Loucy (cell line): ENCODE measurements at regions not wholly inside any gene's neighbourhood (a gene's known extent, or its start where the extent isn't known, plus 50 kb on each side); places are given as distances from the start of the nearest gene placed in this dataset.

Experiments
- H2AFZ ChIP-seq: fragments of 200-600 bp; sonication (generic); 2 replicates; pipeline ENCODE4 v1.6.0; 2016; ENCODE audit warnings: antibody characterized with exemption, mild to moderate bottlenecking, low read length, moderate library complexity
- H3F3A ChIP-seq: fragments of 200-600 bp; 2 replicates; pipeline ENCODE4 v1.6.0; 2016; ENCODE audit warnings: antibody characterized with exemption, low read depth, mild to moderate bottlenecking
- H3K27me3 ChIP-seq: fragments of 200-600 bp; sonication (generic); 2 replicates; pipeline ENCODE4 v1.6.1; 2014; ENCODE audit warnings: low read length, mild to moderate bottlenecking; ENCODE audit not compliant: insufficient read depth, poor library complexity, severe bottlenecking
- H3K36me3 ChIP-seq: fragments of 200-600 bp; sonication (generic); 2 replicates; pipeline ENCODE4 v1.6.1; 2016; ENCODE audit warnings: low read length; ENCODE audit not compliant: insufficient read depth
- H3K4me1 ChIP-seq: fragments of 200-600 bp; sonication (generic); 2 replicates; pipeline ENCODE4 v1.5.1; 2014; ENCODE audit warnings: low read length, mild to moderate bottlenecking; ENCODE audit not compliant: insufficient read depth, poor library complexity, severe bottlenecking
- H3K4me2 ChIP-seq: fragments of 200-600 bp; sonication (generic); 2 replicates; pipeline ENCODE4 v1.6.0; 2014; ENCODE audit warnings: antibody characterized with exemption, low read length, low read depth, mild to moderate bottlenecking; ENCODE audit not compliant: poor library complexity, severe bottlenecking
- H3K4me3 ChIP-seq: fragments of 200-600 bp; sonication (generic); 2 replicates; pipeline ENCODE4 v1.5.1; 2014; ENCODE audit warnings: low read length, mild to moderate bottlenecking, mixed read lengths; ENCODE audit not compliant: poor library complexity, severe bottlenecking
- H3K79me2 ChIP-seq: fragments of 200-600 bp; sonication (generic); 2 replicates; pipeline ENCODE4 v1.6.1; 2014; ENCODE audit warnings: low read length; ENCODE audit not compliant: insufficient read depth
- H3K9ac ChIP-seq: fragments of 200-600 bp; sonication (generic); 2 replicates; pipeline ENCODE4 v1.6.0; 2014; ENCODE audit warnings: mild to moderate bottlenecking, low read depth, low read length, moderate library complexity; ENCODE audit not compliant: poor library complexity, severe bottlenecking
- H3K9me2 ChIP-seq: fragments of 200-600 bp; sonication (generic); replicated peaks from 2 replicates; pipeline ENCODE4 v1.6.1; 2016; ENCODE audit warnings: low read depth, low read length, mixed read lengths
- H3K9me3 ChIP-seq: fragments of 200-600 bp; sonication (generic); 2 replicates; pipeline ENCODE4 v1.6.1; 2014; ENCODE audit warnings: mild to moderate bottlenecking, antibody characterized with exemption, low read length, low read depth; ENCODE audit not compliant: insufficient read depth
- H4K20me1 ChIP-seq: fragments of 200-600 bp; sonication (generic); 2 replicates; pipeline ENCODE4 v1.6.0; 2014; ENCODE audit warnings: antibody characterized with exemption, low read length, mild to moderate bottlenecking; ENCODE audit not compliant: insufficient read depth, poor library complexity, severe bottlenecking
- EZH2phosphoT487 ChIP-seq: fragments of 200-600 bp; IDR thresholded peaks from 2 replicates; pipeline ENCODE4 v1.6.1; 2018; ENCODE audit warnings: antibody characterized with exemption, mild to moderate bottlenecking, moderate library complexity, borderline replicate concordance
- TF ChIP-seq, protein P1 (sequence below): fragments of 200-600 bp; sonication (generic); conservative IDR thresholded peaks from 2 replicates; pipeline ENCODE4 v1.5.1; 2014; ENCODE audit warnings: mild to moderate bottlenecking, antibody characterized with exemption, low read length

- Histone ChIP-seq H2AFZ (no peak overlapping the region), H3K79me2 (no peaks in the 10 kb centered on the region), H3K4me3 (no peak overlapping the region), H3K9me3 (peaks cover 15% of the 10 kb centered on the region; the same call in 1 of the 2 replicates), H3K27me3 (no peaks in the 10 kb centered on the region), H3K4me1 (no peaks in the 10 kb centered on the region), H3K9me2 (no peaks in the 10 kb centered on the region), H3K9ac (no peak overlapping the region), H4K20me1 (no peaks in the 10 kb centered on the region), H3K36me3 (no peaks in the 10 kb centered on the region), H3K4me2 (no peak overlapping the region), H3F3A (no peaks in the 10 kb centered on the region)
- TF ChIP-seq, protein P1, sequence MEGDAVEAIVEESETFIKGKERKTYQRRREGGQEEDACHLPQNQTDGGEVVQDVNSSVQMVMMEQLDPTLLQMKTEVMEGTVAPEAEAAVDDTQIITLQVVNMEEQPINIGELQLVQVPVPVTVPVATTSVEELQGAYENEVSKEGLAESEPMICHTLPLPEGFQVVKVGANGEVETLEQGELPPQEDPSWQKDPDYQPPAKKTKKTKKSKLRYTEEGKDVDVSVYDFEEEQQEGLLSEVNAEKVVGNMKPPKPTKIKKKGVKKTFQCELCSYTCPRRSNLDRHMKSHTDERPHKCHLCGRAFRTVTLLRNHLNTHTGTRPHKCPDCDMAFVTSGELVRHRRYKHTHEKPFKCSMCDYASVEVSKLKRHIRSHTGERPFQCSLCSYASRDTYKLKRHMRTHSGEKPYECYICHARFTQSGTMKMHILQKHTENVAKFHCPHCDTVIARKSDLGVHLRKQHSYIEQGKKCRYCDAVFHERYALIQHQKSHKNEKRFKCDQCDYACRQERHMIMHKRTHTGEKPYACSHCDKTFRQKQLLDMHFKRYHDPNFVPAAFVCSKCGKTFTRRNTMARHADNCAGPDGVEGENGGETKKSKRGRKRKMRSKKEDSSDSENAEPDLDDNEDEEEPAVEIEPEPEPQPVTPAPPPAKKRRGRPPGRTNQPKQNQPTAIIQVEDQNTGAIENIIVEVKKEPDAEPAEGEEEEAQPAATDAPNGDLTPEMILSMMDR: no peak
- TF ChIP-seq EZH2phosphoT487: no peak
These were observed 107.6 kb upstream of the VSTM2B start for GRCh38 chr19:29418201-29418600.

GRCh38 chr19:29420065-29420464 lies 105.7 kb upstream of the VSTM2B start:
- H3K79me2 ChIP-seq: no peaks in the 10 kb centered on the region
- H3K4me3 ChIP-seq: no peak overlapping the region
- no peak overlapping the region for H2AFZ ChIP-seq
- peaks cover 15% of the 10 kb centered on the region; the same call in 1 of the 2 replicates for H3K9me3 ChIP-seq
- H3K4me2 ChIP-seq: no peak overlapping the region
- H4K20me1 ChIP-seq: no peaks in the 10 kb centered on the region
- no peaks in the 10 kb centered on the region for H3K4me1 ChIP-seq
- no peaks in the 10 kb centered on the region for H3F3A ChIP-seq
- no peaks in the 10 kb centered on the region for H3K27me3 ChIP-seq
- no peaks in the 10 kb centered on the region for H3K36me3 ChIP-seq
- no peak overlapping the region for H3K9ac ChIP-seq
- TF ChIP-seq, protein P1: no peak
- no peak for TF ChIP-seq EZH2phosphoT487
- H3K9me2 ChIP-seq: no peaks in the 10 kb centered on the region

DNA sequence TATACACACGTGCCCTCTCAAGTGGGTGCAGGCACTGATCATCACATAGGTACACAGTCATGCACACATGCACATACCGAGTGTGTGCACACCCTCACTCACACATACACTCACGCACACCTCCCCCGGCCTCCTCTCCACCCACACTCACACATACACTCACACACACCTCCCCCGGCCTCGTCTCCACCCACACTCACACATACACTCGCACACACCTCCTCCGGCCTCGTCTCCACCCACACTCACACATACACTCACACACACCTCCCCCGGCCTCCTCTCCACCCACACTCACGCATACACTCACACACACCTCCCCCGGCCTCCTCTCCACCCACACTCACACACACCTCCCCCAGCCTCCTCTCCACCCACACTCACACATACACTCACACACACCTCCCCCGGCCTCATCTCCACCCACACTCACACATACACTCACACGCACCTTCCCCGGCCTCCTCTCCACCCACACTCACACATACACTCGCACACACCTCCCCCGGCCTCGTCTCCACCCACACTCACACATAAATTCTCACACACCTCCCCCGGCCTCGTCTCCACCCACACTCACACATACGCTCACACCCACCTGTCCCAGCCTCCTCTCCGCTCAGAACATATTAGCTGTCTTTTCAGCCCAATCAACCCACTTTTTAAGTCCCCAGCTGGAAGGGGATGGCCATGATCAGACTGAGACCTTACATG lies 105.2 kb upstream of the VSTM2B start:
- Histone ChIP-seq H3K4me2 (no peak overlapping the region), H3K9ac (no peak overlapping the region), H3K4me1 (no peaks in the 10 kb centered on the region), H3F3A (no peaks in the 10 kb centered on the region), H3K4me3 (no peak overlapping the region), H3K36me3 (no peaks in the 10 kb centered on the region), H2AFZ (no peak overlapping the region), H3K9me3 (peaks cover 15% of the 10 kb centered on the region; the same call in 1 of the 2 replicates), H3K27me3 (no peaks in the 10 kb centered on the region), H3K9me2 (no peaks in the 10 kb centered on the region), H3K79me2 (no peaks in the 10 kb centered on the region), H4K20me1 (no peaks in the 10 kb centered on the region)
- no peak for TF ChIP-seq EZH2phosphoT487
- TF ChIP-seq, protein P1: no peak
